GM12878 (cell line): ENCODE measurements at regions not wholly inside any gene's neighbourhood (a gene's known extent, or its start where the extent isn't known, plus 50 kb on each side); places are given as distances from the start of the nearest gene placed in this dataset.

ENCODE experiments used
- ATAC-seq: fragments of 200-7000 bp; cut with Tn5 transposase; 3 replicates; pipeline ENCODE4 v1.9.1; 2020; ENCODE audit warnings: mild to moderate bottlenecking, moderate library complexity
- BruUV-seq: library from RNA; stranded (reverse); fragments of 400-500 nt; replicated peaks from 2 replicates; lab custom pipeline; 2021; lab: Mats Ljungman, UMichigan
- CTCF ChIA-PET: fragments of 300-600 bp; sonication (Branson Sonifier 250); formaldehyde crosslinking; extraction: SDS; loops from one replicate; lab custom pipeline; 2021; ENCODE audit warnings: inconsistent platforms; lab: Yijun Ruan, JAX
- POLR2A ChIA-PET: fragments of 350-600 bp; formaldehyde crosslinking; extraction: SDS; loops from one replicate; lab custom pipeline; 2021; ENCODE audit warnings: inconsistent platforms; lab: Charles Lee
- RAD21 ChIA-PET: fragments of 300-600 bp; sonication (Branson Sonifier 250); formaldehyde crosslinking; loops from one replicate; lab custom pipeline; 2023; ENCODE audit warnings: antibody characterized with exemption; ENCODE audit not compliant: unreplicated experiment; lab: Charles Lee
- SMC1A ChIA-PET: fragments of 300-600 bp; sonication (Branson Sonifier 250); formaldehyde crosslinking; loops from one replicate; lab custom pipeline; 2023; ENCODE audit not compliant: unreplicated experiment, uncharacterized antibody; lab: Charles Lee
- DNase-seq: peaks from one replicate; pipeline ENCODE4 v3.0.0-alpha.2; 2011; ENCODE audit warnings: low read depth, low spot score
- FAIRE-seq: peaks from 3 replicates; lab custom pipeline; 2011; peaks lifted over from hg19 to GRCh38; lab: Jason Lieb, UNC
- H2AFZ ChIP-seq: 2 replicates; pipeline ENCODE4 v1.6.0; 2011; ENCODE audit warnings: low read depth, low read length, control low read depth; ENCODE audit not compliant: control insufficient read depth
- H3K27ac ChIP-seq: 2 replicates; pipeline ENCODE4 v1.5.1; 2011; ENCODE audit warnings: control low read depth; ENCODE audit not compliant: control insufficient read depth, insufficient read depth
- H3K27me3 ChIP-seq, 2 experiments: replicated peaks in 1 of 2; 2 replicates each; pipeline versions ENCODE4 v1.6.0 to v1.6.1; 2011; ENCODE audit warnings: low read length in 1 of 2; ENCODE audit not compliant: control insufficient read depth in 2 of 2, insufficient read depth in 2 of 2
- H3K36me3 ChIP-seq, 2 experiments: 2 replicates each; pipeline ENCODE4 v1.5.1; 2011; ENCODE audit warnings: low read length in 1 of 2; ENCODE audit not compliant: control insufficient read depth in 2 of 2, insufficient read depth in 2 of 2
- H3K4me1 ChIP-seq: 2 replicates; pipeline ENCODE4 v1.6.1; 2011; ENCODE audit warnings: mild to moderate bottlenecking, low read length, moderate library complexity, mixed read lengths; ENCODE audit not compliant: control insufficient read depth, insufficient read depth
- H3K4me2 ChIP-seq: 2 replicates; pipeline ENCODE4 v1.6.0; 2011; ENCODE audit warnings: control low read depth; ENCODE audit not compliant: control insufficient read depth, insufficient read depth
- H3K4me3 ChIP-seq: fragments of 200-600 bp; sonication (generic); 2 replicates; pipeline ENCODE4 v1.5.1; 2016
- H3K79me2 ChIP-seq: 2 replicates; pipeline ENCODE4 v1.6.0; 2011; ENCODE audit warnings: low read length; ENCODE audit not compliant: control insufficient read depth, insufficient read depth
- H3K9ac ChIP-seq: 2 replicates; pipeline ENCODE4 v1.8.0; 2011; ENCODE audit warnings: low read length, control low read depth, mixed read lengths; ENCODE audit not compliant: control insufficient read depth, insufficient read depth
- H3K9me3 ChIP-seq: replicated peaks from 3 replicates; pipeline ENCODE4 v1.5.1; 2011; ENCODE audit warnings: mild to moderate bottlenecking, low read length; ENCODE audit not compliant: control insufficient read depth, insufficient read depth
- H4K20me1 ChIP-seq: 2 replicates; pipeline ENCODE4 v1.6.0; 2011; ENCODE audit not compliant: control insufficient read depth, insufficient read depth
- CEBPB ChIP-seq, 2 experiments: fragments of 150-350 bp in 1 of 2; IDR thresholded peaks; 2 replicates each; pipeline ENCODE4 v1.6.1; 2012 to 2014; ENCODE audit warnings: low read depth in 2 of 2, low read length in 2 of 2, borderline replicate concordance in 1 of 2, inconsistent platforms in 1 of 2
- HCFC1 ChIP-seq: fragments of 150-350 bp; IDR thresholded peaks from 2 replicates; pipeline ENCODE4 v1.6.1; 2014; ENCODE audit warnings: low read length
- NBN ChIP-seq: fragments of 450-650 bp; IDR thresholded peaks from 2 replicates; pipeline ENCODE4 v1.6.1; 2016
- NFIC ChIP-seq: IDR thresholded peaks from 2 replicates; pipeline ENCODE4 v1.6.1; 2012; ENCODE audit warnings: low read depth, mild to moderate bottlenecking, inconsistent platforms, low read length, moderate library complexity
- POLR2A ChIP-seq: IDR thresholded peaks from 2 replicates; pipeline ENCODE4 v1.6.1; 2011; ENCODE audit warnings: low read depth, mild to moderate bottlenecking, low read length
- REST ChIP-seq: IDR thresholded peaks from 2 replicates; pipeline ENCODE4 v1.6.1; 2012; ENCODE audit warnings: mild to moderate bottlenecking, low read depth, low read length
- RFX5 ChIP-seq: IDR thresholded peaks from 2 replicates; pipeline ENCODE4 v1.6.1; 2011; ENCODE audit warnings: low read depth, low read length, improper control_type of control experiment
- RUNX3 ChIP-seq: IDR thresholded peaks from 2 replicates; pipeline ENCODE4 v1.6.1; 2012; ENCODE audit warnings: low read length, inconsistent platforms
- SREBF2 ChIP-seq: IDR thresholded peaks from 2 replicates; pipeline ENCODE4 v1.6.1; 2012; ENCODE audit warnings: mild to moderate bottlenecking, low read length
- TBL1XR1 ChIP-seq: IDR thresholded peaks from 2 replicates; pipeline ENCODE4 v1.6.1; 2012; ENCODE audit warnings: low read depth, low read length, improper control_type of control experiment
- ZNF207 ChIP-seq: fragments of 450-650 bp; IDR thresholded peaks from 2 replicates; pipeline ENCODE4 v1.6.1; 2014; ENCODE audit warnings: antibody characterized with exemption, mild to moderate bottlenecking, borderline replicate concordance
- ZNF384 ChIP-seq: IDR thresholded peaks from 2 replicates; pipeline ENCODE4 v1.6.1; 2012; ENCODE audit warnings: low read depth, mild to moderate bottlenecking, low read length, improper control_type of control experiment, borderline replicate concordance
- WGBS: methylation state at CpG from one replicate; pipeline ENCODE4 v1.1.6; 2016; ENCODE audit warnings: low lambda C conversion rate; ENCODE audit not compliant: insufficient replicate concordance, insufficient coverage; ENCODE audit errors: missing lambda C conversion rate; 5-methylcytosine and 5-hydroxymethylcytosine counted together
- in situ Hi-C: fragments of 300-500 bp; cut with MboI; formaldehyde crosslinking; loops from 9 replicates; pipeline ENCODE4 v1.14.3; 2018; ENCODE audit warnings: mixed read lengths
- intact Hi-C: fragments of 100-400 bp; cut with micrococcal nuclease; formaldehyde crosslinking; loops from one replicate; pipeline ENCODE4 v1.14.2; 2022; ENCODE audit not compliant: unreplicated experiment
- TF ChIP-seq, protein P1 (sequence below): IDR thresholded peaks from 2 replicates; pipeline ENCODE4 v1.6.1; 2011; ENCODE audit warnings: borderline replicate concordance, low read depth, mild to moderate bottlenecking, moderate library complexity, low read length; ENCODE audit not compliant: insufficient read depth, poor library complexity, severe bottlenecking

DNA sequence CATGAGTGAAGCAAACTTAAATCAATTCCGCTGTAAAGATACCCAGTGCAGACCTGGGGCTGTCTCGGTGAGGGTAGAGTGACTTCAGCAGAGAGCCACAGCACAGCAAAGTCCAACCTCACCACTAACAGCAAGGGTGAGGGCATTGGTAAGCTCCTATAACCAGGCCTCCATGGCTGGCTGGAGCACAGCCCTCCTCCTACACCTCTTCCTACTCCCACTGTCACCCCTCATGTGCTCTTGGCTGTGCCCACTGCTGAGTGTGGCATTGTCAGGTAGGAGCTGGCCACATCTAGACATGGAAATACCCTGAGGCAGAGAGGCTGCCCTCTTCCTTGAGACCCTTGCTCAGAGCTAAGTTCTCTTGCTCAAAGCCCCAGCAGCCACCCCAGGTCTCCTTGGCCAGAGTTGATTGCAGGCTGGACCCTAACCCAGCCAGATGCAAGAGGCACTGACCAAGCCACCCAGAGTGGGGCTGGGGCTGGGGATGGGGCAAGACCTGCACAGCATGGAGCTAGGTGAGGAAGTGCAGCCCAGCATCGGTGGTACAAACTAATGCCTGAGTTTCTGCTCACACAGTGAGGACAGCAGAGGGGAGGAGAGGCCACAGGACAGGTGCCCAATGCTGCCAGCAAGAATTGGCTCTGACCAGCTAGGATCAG is 77.6 kb upstream of the RAB6C start (continued):
- no peak for TF ChIP-seq REST
- no peak for TF ChIP-seq RUNX3

DNA sequence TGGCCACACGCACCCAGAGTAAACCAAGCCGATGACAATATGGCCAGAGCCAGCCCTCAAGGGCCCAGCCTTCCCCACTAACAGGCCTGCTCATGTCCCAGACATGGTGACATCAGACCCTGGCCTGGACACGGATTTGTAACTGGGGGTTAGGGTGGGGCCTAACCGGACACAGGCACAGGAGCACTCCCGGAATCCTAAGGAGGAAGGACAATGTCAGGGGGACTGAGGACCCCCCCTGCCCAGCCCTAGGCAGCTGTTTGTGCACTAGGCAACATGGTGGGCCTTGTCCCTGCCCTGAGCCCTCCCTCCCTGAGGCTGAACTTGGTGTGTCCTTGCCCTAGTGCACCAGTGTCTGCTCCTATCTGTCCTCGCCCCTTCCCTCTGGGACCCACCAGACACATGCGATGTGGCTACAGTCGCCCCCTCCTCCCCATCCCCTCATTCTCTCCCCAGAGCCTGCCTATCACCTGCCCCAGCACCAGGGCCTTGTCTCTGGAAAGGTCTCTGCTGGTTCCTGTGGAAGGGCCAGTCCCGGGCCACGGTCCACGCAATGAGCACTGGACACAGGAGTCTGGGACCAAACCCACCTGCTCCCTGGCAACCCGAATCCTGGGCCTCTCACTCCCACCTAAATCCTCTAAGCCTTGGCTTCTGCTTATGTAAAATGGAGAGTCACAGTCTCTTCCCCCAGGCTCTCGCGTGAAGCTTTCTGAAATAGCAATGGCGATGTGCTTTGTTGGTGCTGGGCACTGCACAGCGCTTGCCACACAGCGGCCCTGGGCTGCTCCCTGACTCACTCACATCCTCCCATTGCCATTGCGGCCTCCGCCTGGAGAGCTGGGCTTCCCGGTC is 76.5 kb upstream of the RAB6C start:
- TF ChIP-seq RFX5 (no peak), NBN (no peak), ZNF384 (no peak), HCFC1 (no peak), ZNF207 (no peak), TBL1XR1 (no peak), POLR2A (no peak), SREBF2 (no peak), CEBPB (IDR thresholded peaks at IDR 0.05; ENCODE audit: borderline replicate concordance in 1 of 2, low read depth in 2 of 2, low read length in 2 of 2) (no peak), NFIC (no peak)
- TF ChIP-seq, protein P1, sequence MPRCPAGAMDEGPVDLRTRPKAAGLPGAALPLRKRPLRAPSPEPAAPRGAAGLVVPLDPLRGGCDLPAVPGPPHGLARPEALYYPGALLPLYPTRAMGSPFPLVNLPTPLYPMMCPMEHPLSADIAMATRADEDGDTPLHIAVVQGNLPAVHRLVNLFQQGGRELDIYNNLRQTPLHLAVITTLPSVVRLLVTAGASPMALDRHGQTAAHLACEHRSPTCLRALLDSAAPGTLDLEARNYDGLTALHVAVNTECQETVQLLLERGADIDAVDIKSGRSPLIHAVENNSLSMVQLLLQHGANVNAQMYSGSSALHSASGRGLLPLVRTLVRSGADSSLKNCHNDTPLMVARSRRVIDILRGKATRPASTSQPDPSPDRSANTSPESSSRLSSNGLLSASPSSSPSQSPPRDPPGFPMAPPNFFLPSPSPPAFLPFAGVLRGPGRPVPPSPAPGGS = no peak
- intact Hi-C loops = no loop called here

More for the DNA sequence above, 76.5 kb upstream of the RAB6C start:
- BruUV-seq = no TSS peak
- WGBS = 51% methylated on average over 20 of the region's 20 CpGs
- no peak for FAIRE-seq
- H3K9ac ChIP-seq = no peak overlapping the region
- H3K36me3 ChIP-seq = no peaks in the 10 kb centered on the region
- no peaks in the 10 kb centered on the region; a peak in 1 of 4 replicates for H3K27me3 ChIP-seq
- no peaks in the 10 kb centered on the region for H3K9me3 ChIP-seq
- H3K4me1 ChIP-seq = no peaks in the 10 kb centered on the region
- no peak overlapping the region for H3K4me2 ChIP-seq
- no peak overlapping the region for H2AFZ ChIP-seq
- RAD21 ChIA-PET = no interaction called here
- POLR2A ChIA-PET = no interaction called here
- in situ Hi-C loops = no loop called here
- ATAC-seq = no peak
- H3K4me3 ChIP-seq = no peak overlapping the region
- CTCF ChIA-PET = no interaction called here
- SMC1A ChIA-PET = no interaction called here
- no peaks in the 10 kb centered on the region for H3K79me2 ChIP-seq
- H3K27ac ChIP-seq = no peak overlapping the region
- DNase-seq = no peak
- H4K20me1 ChIP-seq = no peaks in the 10 kb centered on the region
